Mesendoderm (in vitro differentiated cells): ENCODE measurements at regions not wholly inside any gene's neighbourhood (a gene's known extent, or its start where the extent isn't known, plus 50 kb on each side); places are given as distances from the start of the nearest gene placed in this dataset.

Source experiments
- DNase-seq: peaks from one replicate; pipeline ENCODE4 v3.0.0; 2013
- H2AK5ac ChIP-seq: 2 replicates; pipeline ENCODE4 v1.6.1; 2013; ENCODE audit warnings: low read length, inconsistent platforms
- H2BK120ac ChIP-seq: 2 replicates; pipeline ENCODE4 v1.6.1; 2013; ENCODE audit warnings: low read depth, mild to moderate bottlenecking, low read length, moderate library complexity, mixed read lengths
- H2BK15ac ChIP-seq: replicated peaks from 2 replicates; pipeline ENCODE4 v1.6.1; 2013; ENCODE audit warnings: low read depth, mild to moderate bottlenecking, moderate library complexity
- H2BK5ac ChIP-seq: 2 replicates; pipeline ENCODE4 v1.6.1; 2013; ENCODE audit warnings: low read length, inconsistent platforms
- H3K18ac ChIP-seq: 2 replicates; pipeline ENCODE4 v1.6.1; 2013; ENCODE audit warnings: mild to moderate bottlenecking, low read length, mixed read lengths
- H3K23ac ChIP-seq: one replicate; pipeline ENCODE4 v1.6.1; 2013; ENCODE audit warnings: low read length
- H3K27ac ChIP-seq: 2 replicates; pipeline ENCODE4 v1.5.1; 2013; ENCODE audit warnings: low read depth, mild to moderate bottlenecking, inconsistent platforms, low read length, moderate library complexity
- H3K27me3 ChIP-seq: 2 replicates; pipeline ENCODE4 v1.6.1; 2013; ENCODE audit warnings: low read length, control low read depth, mild to moderate bottlenecking, inconsistent platforms; ENCODE audit not compliant: insufficient read depth, poor library complexity
- H3K36me3 ChIP-seq: 2 replicates; pipeline ENCODE4 v1.6.1; 2013; ENCODE audit warnings: low read length, inconsistent platforms; ENCODE audit not compliant: control insufficient read depth, insufficient read depth
- H3K4ac ChIP-seq: one replicate; pipeline ENCODE4 v1.6.1; 2013; ENCODE audit warnings: low read depth, mild to moderate bottlenecking, low read length, moderate library complexity
- H3K4me1 ChIP-seq: 2 replicates; pipeline ENCODE4 v1.6.1; 2013; ENCODE audit warnings: low read depth, low read length, inconsistent platforms; ENCODE audit not compliant: control insufficient read depth
- H3K4me2 ChIP-seq: 2 replicates; pipeline ENCODE4 v1.6.1; 2013; ENCODE audit warnings: low read length
- H3K4me3 ChIP-seq: 2 replicates; pipeline ENCODE4 v1.5.1; 2013; ENCODE audit warnings: mild to moderate bottlenecking, low read length
- H3K56ac ChIP-seq: one replicate; pipeline ENCODE4 v1.6.1; 2013; ENCODE audit warnings: low read length
- H3K79me1 ChIP-seq: 2 replicates; pipeline ENCODE4 v1.6.1; 2013; ENCODE audit warnings: low read length, inconsistent platforms
- H3K79me2 ChIP-seq: 2 replicates; pipeline ENCODE4 v1.6.1; 2013; ENCODE audit warnings: mild to moderate bottlenecking, low read length; ENCODE audit not compliant: control insufficient read depth, insufficient read depth
- H3K9ac ChIP-seq: 2 replicates; pipeline ENCODE4 v1.6.1; 2013; ENCODE audit warnings: low read length, inconsistent platforms
- H4K5ac ChIP-seq: one replicate; pipeline ENCODE4 v1.6.1; 2013; ENCODE audit warnings: low read length
- H4K8ac ChIP-seq: one replicate; pipeline ENCODE4 v1.6.1; 2013; ENCODE audit warnings: low read depth, mild to moderate bottlenecking, control low read depth, low read length, moderate library complexity
- WGBS: extraction: QIAGEN DNeasy Blood & Tissue Kit; methylation state at CpG from one replicate; pipeline ENCODE4 v1.1.7; 2013; ENCODE audit warnings: low lambda C conversion rate, missing lambda C conversion rate; ENCODE audit not compliant: insufficient coverage; ENCODE audit errors: extremely low coverage; 5-methylcytosine and 5-hydroxymethylcytosine counted together

GRCh38 chr10:124239134-124239533 lies 145.7 kb upstream of the CHST15 start:
- no peak overlapping the region for H3K18ac ChIP-seq
- H3K9ac ChIP-seq: no peak overlapping the region
- H3K79me2 ChIP-seq: no peaks in the 10 kb centered on the region
- H3K4me1 ChIP-seq: no peaks in the 10 kb centered on the region
- H3K56ac ChIP-seq: no peak overlapping the region
- H2AK5ac ChIP-seq: no peak overlapping the region
- H2BK120ac ChIP-seq: no peak overlapping the region
- H3K79me1 ChIP-seq: no peaks in the 10 kb centered on the region
- no peak overlapping the region for H3K4me3 ChIP-seq
- H2BK5ac ChIP-seq: no peak overlapping the region
- no CpG with 5 or more reads among the region's 2 CpGs for WGBS
- H3K4me2 ChIP-seq: no peak overlapping the region
- no peaks in the 10 kb centered on the region for H3K36me3 ChIP-seq
- no peak overlapping the region for H3K4ac ChIP-seq
- DNase-seq: no peak
- H3K27me3 ChIP-seq: no peaks in the 10 kb centered on the region
- H2BK15ac ChIP-seq: no peak overlapping the region
- H4K8ac ChIP-seq: no peak overlapping the region
- no peak overlapping the region for H3K27ac ChIP-seq
- H4K5ac ChIP-seq: no peak overlapping the region
- H3K23ac ChIP-seq: no peak overlapping the region

- Histone ChIP-seq H2BK120ac (no peak overlapping the region), H2BK15ac (no peak overlapping the region), H3K27me3 (no peaks in the 10 kb centered on the region), H3K36me3 (no peaks in the 10 kb centered on the region), H3K4me3 (no peak overlapping the region), H3K56ac (no peak overlapping the region), H2AK5ac (no peak overlapping the region), H3K4me2 (no peak overlapping the region), H3K23ac (no peak overlapping the region), H3K79me1 (no peaks in the 10 kb centered on the region), H3K18ac (no peak overlapping the region), H3K27ac (no peak overlapping the region), H4K8ac (no peak overlapping the region), H3K79me2 (no peaks in the 10 kb centered on the region), H4K5ac (no peak overlapping the region), H2BK5ac (no peak overlapping the region), H3K4me1 (no peaks in the 10 kb centered on the region), H3K4ac (no peak overlapping the region), H3K9ac (no peak overlapping the region)
- peak; percentile 32 for DNase-seq
- WGBS: no CpG with 5 or more reads among the region's 8 CpGs
These were observed 145.0 kb upstream of the CHST15 start for GRCh38 chr10:124238367-124238766.

- H3K36me3 ChIP-seq: no peaks in the 10 kb centered on the region
These were observed 144.0 kb upstream of the CHST15 start for GRCh38 chr10:124237282-124237961.

GRCh38 chr10:124236816-124237215 lies 143.4 kb upstream of the CHST15 start:
- no peak overlapping the region for H2AK5ac ChIP-seq
- H3K36me3 ChIP-seq: no peaks in the 10 kb centered on the region
- H3K4me3 ChIP-seq: no peak overlapping the region
- H2BK5ac ChIP-seq: no peak overlapping the region
- DNase-seq: no peak
- no peak overlapping the region for H3K4me2 ChIP-seq
- H3K23ac ChIP-seq: no peak overlapping the region
- no peak overlapping the region for H3K9ac ChIP-seq
- H4K8ac ChIP-seq: no peak overlapping the region
- no peak overlapping the region for H3K56ac ChIP-seq
- H2BK120ac ChIP-seq: no peak overlapping the region
- H3K18ac ChIP-seq: no peak overlapping the region
- no peaks in the 10 kb centered on the region for H3K79me1 ChIP-seq
- H2BK15ac ChIP-seq: no peak overlapping the region
- no peaks in the 10 kb centered on the region for H3K4me1 ChIP-seq
- H4K5ac ChIP-seq: no peak overlapping the region
- H3K27ac ChIP-seq: no peak overlapping the region
- no peaks in the 10 kb centered on the region for H3K27me3 ChIP-seq
- WGBS: no CpG with 5 or more reads among the region's 7 CpGs
- H3K79me2 ChIP-seq: no peaks in the 10 kb centered on the region
- no peak overlapping the region for H3K4ac ChIP-seq

More at GRCh38 chr10:124237282-124237961, 144.0 kb upstream of the CHST15 start:
- Histone ChIP-seq H2BK15ac (no peak overlapping the region), H2BK120ac (no peak overlapping the region), H3K56ac (no peak overlapping the region), H2AK5ac (no peak overlapping the region), H3K79me2 (no peaks in the 10 kb centered on the region), H4K5ac (no peak overlapping the region), H3K4me1 (no peaks in the 10 kb centered on the region), H3K9ac (no peak overlapping the region), H3K18ac (no peak overlapping the region), H4K8ac (no peak overlapping the region), H3K4me2 (no peak overlapping the region), H3K79me1 (no peaks in the 10 kb centered on the region), H3K4me3 (no peak overlapping the region), H3K23ac (no peak overlapping the region), H3K27me3 (no peaks in the 10 kb centered on the region), H3K4ac (no peak overlapping the region), H3K27ac (no peak overlapping the region), H2BK5ac (no peak overlapping the region)
- DNase-seq: no peak
- no CpG with 5 or more reads among the region's 3 CpGs for WGBS

- Histone ChIP-seq H3K56ac (no peak overlapping the region), H3K27ac (no peak overlapping the region), H3K23ac (no peak overlapping the region), H3K4ac (no peak overlapping the region), H2AK5ac (no peak overlapping the region), H3K4me3 (no peak overlapping the region), H2BK120ac (no peak overlapping the region), H3K9ac (no peak overlapping the region), H4K8ac (no peak overlapping the region), H3K79me1 (no peaks in the 10 kb centered on the region), H3K79me2 (no peaks in the 10 kb centered on the region), H3K27me3 (no peaks in the 10 kb centered on the region), H3K18ac (no peak overlapping the region), H2BK15ac (no peak overlapping the region), H2BK5ac (no peak overlapping the region), H3K4me2 (no peak overlapping the region), H3K36me3 (no peaks in the 10 kb centered on the region), H4K5ac (no peak overlapping the region), H3K4me1 (no peaks in the 10 kb centered on the region)
- no CpG with 5 or more reads among the region's 2 CpGs for WGBS
- DNase-seq: no peak
These were observed 142.7 kb upstream of the CHST15 start for GRCh38 chr10:124236136-124236535.

GRCh38 chr10:124235232-124235631 lies 141.8 kb upstream of the CHST15 start:
- no peaks in the 10 kb centered on the region for H3K79me1 ChIP-seq
- H3K4me2 ChIP-seq: no peak overlapping the region

More at GRCh38 chr10:124235232-124235631, 141.8 kb upstream of the CHST15 start:
- DNase-seq: no peak
- Histone ChIP-seq H2BK120ac (no peak overlapping the region), H3K79me2 (no peaks in the 10 kb centered on the region), H3K4me1 (no peaks in the 10 kb centered on the region), H2AK5ac (no peak overlapping the region), H3K36me3 (no peaks in the 10 kb centered on the region), H3K27me3 (no peaks in the 10 kb centered on the region), H4K5ac (no peak overlapping the region), H3K18ac (no peak overlapping the region), H2BK5ac (no peak overlapping the region), H3K56ac (no peak overlapping the region), H2BK15ac (no peak overlapping the region), H3K4me3 (no peak overlapping the region), H3K23ac (no peak overlapping the region), H3K4ac (no peak overlapping the region), H3K9ac (no peak overlapping the region), H3K27ac (no peak overlapping the region), H4K8ac (no peak overlapping the region)
- no CpG with 5 or more reads among the region's 5 CpGs for WGBS
